DOHH2 (cell line): ENCODE measurements at regions not wholly inside any gene's neighbourhood (a gene's known extent, or its start where the extent isn't known, plus 50 kb on each side); places are given as distances from the start of the nearest gene placed in this dataset.

ENCODE experiments used
- H3F3A ChIP-seq: fragments of 200-600 bp; sonication (generic), shearing (Covaris generic); 2 replicates; pipeline ENCODE4 v1.6.0; 2016; ENCODE audit warnings: antibody characterized with exemption, mild to moderate bottlenecking; ENCODE audit not compliant: control insufficient read depth, insufficient read depth
- H3K27ac ChIP-seq: fragments of 200-600 bp; sonication (generic); 2 replicates; pipeline ENCODE4 v1.5.1; 2014; ENCODE audit warnings: low read depth, mild to moderate bottlenecking, low read length, moderate library complexity
- H3K27me3 ChIP-seq: fragments of 200-600 bp; sonication (generic); 2 replicates; pipeline ENCODE4 v1.6.1; 2014; ENCODE audit warnings: mild to moderate bottlenecking, low read length, mixed read lengths; ENCODE audit not compliant: control insufficient read depth
- H3K36me3 ChIP-seq: fragments of 200-600 bp; sonication (generic); 2 replicates; pipeline ENCODE4 v1.6.1; 2014; ENCODE audit warnings: mild to moderate bottlenecking, low read length, moderate library complexity, mixed read lengths; ENCODE audit not compliant: control insufficient read depth
- H3K4me1 ChIP-seq: fragments of 200-600 bp; sonication (generic); 2 replicates; pipeline ENCODE4 v1.6.1; 2014; ENCODE audit warnings: mild to moderate bottlenecking, low read length, mixed read lengths; ENCODE audit not compliant: control insufficient read depth
- H3K4me2 ChIP-seq: fragments of 200-600 bp; sonication (generic); 2 replicates; pipeline ENCODE4 v1.6.0; 2014; ENCODE audit warnings: mild to moderate bottlenecking, low read length, moderate library complexity
- H3K4me3 ChIP-seq: fragments of 200-600 bp; sonication (generic); 2 replicates; pipeline ENCODE4 v1.5.1; 2014; ENCODE audit warnings: mild to moderate bottlenecking, low read length, mixed read lengths
- H3K79me2 ChIP-seq: fragments of 200-600 bp; sonication (generic); 2 replicates; pipeline ENCODE4 v1.6.1; 2014; ENCODE audit warnings: mild to moderate bottlenecking, low read length, mixed read lengths; ENCODE audit not compliant: control insufficient read depth
- H3K9me2 ChIP-seq: fragments of 200-600 bp; sonication (generic); replicated peaks from 2 replicates; pipeline ENCODE4 v1.6.1; 2014; ENCODE audit warnings: mild to moderate bottlenecking, low read length, mixed read lengths; ENCODE audit not compliant: control insufficient read depth
- H3K9me3 ChIP-seq: fragments of 200-600 bp; sonication (generic); 2 replicates; pipeline ENCODE4 v1.6.1; 2014; ENCODE audit warnings: antibody characterized with exemption, low read length, mixed read lengths; ENCODE audit not compliant: control insufficient read depth, insufficient read depth
- H4K20me1 ChIP-seq: fragments of 200-600 bp; sonication (generic); 2 replicates; pipeline ENCODE4 v1.6.0; 2014; ENCODE audit warnings: low read depth, mild to moderate bottlenecking, antibody characterized with exemption, low read length, moderate library complexity; ENCODE audit not compliant: control insufficient read depth, insufficient read depth
- CTCF ChIP-seq: fragments of 200-600 bp; sonication (generic); IDR thresholded peaks from one replicate; pipeline ENCODE4 v1.5.1; 2014; ENCODE audit warnings: antibody characterized with exemption, mild to moderate bottlenecking, low read depth, low read length; ENCODE audit not compliant: poor library complexity, severe bottlenecking
- EZH2phosphoT487 ChIP-seq: fragments of 200-600 bp; sonication (generic); IDR thresholded peaks from 2 replicates; pipeline ENCODE4 v1.6.1; 2017; ENCODE audit warnings: borderline replicate concordance, mild to moderate bottlenecking, antibody characterized with exemption, low read length, moderate library complexity, mixed read lengths

GRCh38 chr5:97608501-97608900 is 425.5 kb upstream of the RIOK2 start:
- Histone ChIP-seq H3F3A (no peaks in the 10 kb centered on the region), H4K20me1 (no peaks in the 10 kb centered on the region), H3K4me1 (no peaks in the 10 kb centered on the region), H3K9me2 (no peaks in the 10 kb centered on the region), H3K4me2 (no peak overlapping the region), H3K27me3 (no peaks in the 10 kb centered on the region), H3K27ac (no peak overlapping the region), H3K79me2 (no peaks in the 10 kb centered on the region), H3K9me3 (no peaks in the 10 kb centered on the region), H3K36me3 (no peaks in the 10 kb centered on the region), H3K4me3 (no peak overlapping the region)
- TF ChIP-seq CTCF, result no peak
- no peak for TF ChIP-seq EZH2phosphoT487

GRCh38 chr5:97618721-97619120 is 435.7 kb upstream of the RIOK2 start:
- H3K4me3 ChIP-seq, result no peak overlapping the region
- H3K27ac ChIP-seq, result no peak overlapping the region
- no peaks in the 10 kb centered on the region for H3K79me2 ChIP-seq
- H3K9me3 ChIP-seq, result no peaks in the 10 kb centered on the region
- no peaks in the 10 kb centered on the region for H3K4me1 ChIP-seq
- H3K36me3 ChIP-seq, result no peaks in the 10 kb centered on the region
- no peaks in the 10 kb centered on the region for H4K20me1 ChIP-seq
- H3K4me2 ChIP-seq, result no peak overlapping the region
- H3K9me2 ChIP-seq, result no peaks in the 10 kb centered on the region
- H3F3A ChIP-seq, result no peaks in the 10 kb centered on the region
- TF ChIP-seq CTCF, result no peak
- TF ChIP-seq EZH2phosphoT487, result no peak
- H3K27me3 ChIP-seq, result no peaks in the 10 kb centered on the region

- Histone ChIP-seq H3K27me3 (no peaks in the 10 kb centered on the region), H3K9me3 (no peaks in the 10 kb centered on the region), H4K20me1 (no peaks in the 10 kb centered on the region), H3K4me2 (no peak overlapping the region), H3K9me2 (no peaks in the 10 kb centered on the region), H3K4me1 (no peaks in the 10 kb centered on the region), H3K27ac (no peak overlapping the region), H3K36me3 (no peaks in the 10 kb centered on the region), H3K79me2 (no peaks in the 10 kb centered on the region), H3F3A (no peaks in the 10 kb centered on the region), H3K4me3 (no peak overlapping the region)
- no peak for TF ChIP-seq CTCF
- TF ChIP-seq EZH2phosphoT487, result no peak
Measured at GRCh38 chr5:97623441-97623840, 440.4 kb upstream of the RIOK2 start.

GRCh38 chr5:97624886-97625285 is 441.8 kb upstream of the RIOK2 start:
- no peaks in the 10 kb centered on the region for H3K27me3 ChIP-seq
- H3K79me2 ChIP-seq, result no peaks in the 10 kb centered on the region
- no peak overlapping the region for H3K27ac ChIP-seq
- TF ChIP-seq CTCF, result no peak
- no peak for TF ChIP-seq EZH2phosphoT487
- no peaks in the 10 kb centered on the region for H3F3A ChIP-seq
- H3K4me3 ChIP-seq, result no peak overlapping the region
- H4K20me1 ChIP-seq, result no peaks in the 10 kb centered on the region
- H3K4me2 ChIP-seq, result no peak overlapping the region
- no peaks in the 10 kb centered on the region for H3K36me3 ChIP-seq
- no peaks in the 10 kb centered on the region for H3K9me3 ChIP-seq
- H3K4me1 ChIP-seq, result no peaks in the 10 kb centered on the region
- no peaks in the 10 kb centered on the region for H3K9me2 ChIP-seq
